Upper lobe of right lung (tissue), 1 donor: ENCODE measurements at regions not wholly inside any gene's neighbourhood (a gene's known extent, or its start where the extent isn't known, plus 50 kb on each side); places are given as distances from the start of the nearest gene placed in this dataset.

Experiments
- ATAC-seq: fragments of 200-7000 bp; cut with Tn5 transposase; one replicate; pipeline ENCODE4 v1.9.1; 2020; ENCODE audit warnings: mild to moderate bottlenecking, moderate library complexity
- DNase-seq: peaks from one replicate; pipeline ENCODE4 v3.0.0-alpha.2; 2020
- H3K27ac ChIP-seq: fragments of 200-600 bp; one replicate; pipeline ENCODE4 v1.8.0; 2022
- H3K27me3 ChIP-seq: fragments of 200-600 bp; one replicate; pipeline ENCODE4 v1.8.0; 2022; ENCODE audit warnings: mild to moderate bottlenecking
- H3K36me3 ChIP-seq: fragments of 200-600 bp; one replicate; pipeline ENCODE4 v1.8.0; 2022
- H3K4me1 ChIP-seq: fragments of 200-600 bp; one replicate; pipeline ENCODE4 v1.8.0; 2022
- H3K4me3 ChIP-seq: fragments of 200-600 bp; one replicate; pipeline ENCODE4 v1.8.0; 2022; ENCODE audit warnings: mild to moderate bottlenecking
- H3K9me3 ChIP-seq: fragments of 200-600 bp; one replicate; pipeline ENCODE4 v1.8.0; 2022
- intact Hi-C: fragments of 100-400 bp; cut with DNase I; formaldehyde crosslinking; loops from one replicate; pipeline ENCODE4 v1.11.0; 2022
- TF ChIP-seq, protein P1 (sequence below): fragments of 200-600 bp; IDR thresholded peaks from one replicate; pipeline ENCODE4 v1.8.0; 2022; ENCODE audit warnings: antibody characterized with exemption
- donor health status: DM: no; HTN: yes; CAD: no; lungs with severe emphysema.

GRCh38 chr5:67963789-67964519, 251.6 kb upstream of the PIK3R1 start:
- ATAC-seq (peak; percentile 75), DNase-seq (no peak)
- no peaks in the 10 kb centered on the region for H3K9me3 ChIP-seq

GRCh38 chr5:67960939-67961338, 254.6 kb upstream of the PIK3R1 start:
- DNase-seq (no peak), ATAC-seq (peak; percentile 54)
- no peak overlapping the region for H3K27ac ChIP-seq
- no peaks in the 10 kb centered on the region for H3K27me3 ChIP-seq
- intact Hi-C loops = no loop called here
- no peak overlapping the region for H3K4me3 ChIP-seq
- TF ChIP-seq, protein P1, sequence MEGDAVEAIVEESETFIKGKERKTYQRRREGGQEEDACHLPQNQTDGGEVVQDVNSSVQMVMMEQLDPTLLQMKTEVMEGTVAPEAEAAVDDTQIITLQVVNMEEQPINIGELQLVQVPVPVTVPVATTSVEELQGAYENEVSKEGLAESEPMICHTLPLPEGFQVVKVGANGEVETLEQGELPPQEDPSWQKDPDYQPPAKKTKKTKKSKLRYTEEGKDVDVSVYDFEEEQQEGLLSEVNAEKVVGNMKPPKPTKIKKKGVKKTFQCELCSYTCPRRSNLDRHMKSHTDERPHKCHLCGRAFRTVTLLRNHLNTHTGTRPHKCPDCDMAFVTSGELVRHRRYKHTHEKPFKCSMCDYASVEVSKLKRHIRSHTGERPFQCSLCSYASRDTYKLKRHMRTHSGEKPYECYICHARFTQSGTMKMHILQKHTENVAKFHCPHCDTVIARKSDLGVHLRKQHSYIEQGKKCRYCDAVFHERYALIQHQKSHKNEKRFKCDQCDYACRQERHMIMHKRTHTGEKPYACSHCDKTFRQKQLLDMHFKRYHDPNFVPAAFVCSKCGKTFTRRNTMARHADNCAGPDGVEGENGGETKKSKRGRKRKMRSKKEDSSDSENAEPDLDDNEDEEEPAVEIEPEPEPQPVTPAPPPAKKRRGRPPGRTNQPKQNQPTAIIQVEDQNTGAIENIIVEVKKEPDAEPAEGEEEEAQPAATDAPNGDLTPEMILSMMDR = no peak
- no peaks in the 10 kb centered on the region for H3K9me3 ChIP-seq
- no peaks in the 10 kb centered on the region for H3K36me3 ChIP-seq
- no peaks in the 10 kb centered on the region for H3K4me1 ChIP-seq

More at GRCh38 chr5:67963789-67964519, 251.6 kb upstream of the PIK3R1 start:
- Histone ChIP-seq H3K36me3 (no peaks in the 10 kb centered on the region), H3K4me3 (no peak overlapping the region), H3K4me1 (no peaks in the 10 kb centered on the region), H3K27ac (no peak overlapping the region), H3K27me3 (no peaks in the 10 kb centered on the region)
- TF ChIP-seq, protein P1 = no peak
- intact Hi-C loops = no loop called here

- no peak for DNase-seq
- no peaks in the 10 kb centered on the region for H3K36me3 ChIP-seq
These were observed 258.2 kb upstream of the PIK3R1 start for GRCh38 chr5:67957374-67957773.

GRCh38 chr5:67954351-67954750, 261.2 kb upstream of the PIK3R1 start:
- no peak for DNase-seq
- Histone ChIP-seq H3K9me3 (no peaks in the 10 kb centered on the region), H3K27me3 (no peaks in the 10 kb centered on the region), H3K36me3 (no peaks in the 10 kb centered on the region), H3K27ac (no peak overlapping the region), H3K4me1 (no peaks in the 10 kb centered on the region), H3K4me3 (no peak overlapping the region)
- TF ChIP-seq, protein P1 = no peak
- intact Hi-C loops = no loop called here
- no peak for ATAC-seq

More at GRCh38 chr5:67957374-67957773, 258.2 kb upstream of the PIK3R1 start:
- Histone ChIP-seq H3K4me1 (no peaks in the 10 kb centered on the region), H3K9me3 (no peaks in the 10 kb centered on the region), H3K27me3 (no peaks in the 10 kb centered on the region), H3K27ac (no peak overlapping the region), H3K4me3 (no peak overlapping the region)
- TF ChIP-seq, protein P1 = no peak
- no peak for ATAC-seq
- intact Hi-C loops = no loop called here

DNA sequence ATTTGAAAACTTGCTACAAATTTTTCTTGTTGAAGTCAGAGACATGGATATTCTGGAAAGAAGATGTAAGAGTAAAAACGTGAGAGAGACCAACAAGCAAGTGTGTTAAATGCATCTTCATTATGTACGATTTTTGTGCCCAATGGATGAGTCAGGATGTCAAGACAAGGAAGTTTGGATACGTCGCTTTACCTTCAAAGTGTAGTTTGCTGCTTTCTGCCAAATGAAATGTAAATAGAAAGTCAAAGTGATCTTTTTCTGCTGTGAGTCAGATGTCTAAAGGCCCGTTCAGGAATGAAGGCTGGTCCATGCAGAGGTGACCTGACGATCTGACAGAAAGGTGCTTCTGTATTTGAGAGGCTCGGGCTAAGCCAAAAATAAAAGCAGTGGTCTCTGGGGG, 273.1 kb upstream of the PIK3R1 start:
- TF ChIP-seq, protein P1 = no peak
- Histone ChIP-seq H3K9me3 (no peaks in the 10 kb centered on the region), H3K27ac (no peak overlapping the region), H3K36me3 (no peaks in the 10 kb centered on the region), H3K4me3 (no peak overlapping the region), H3K4me1 (no peaks in the 10 kb centered on the region), H3K27me3 (no peaks in the 10 kb centered on the region)
- DNase-seq (no peak), ATAC-seq (no peak)
- intact Hi-C loops = no loop called here
